NCI-H774 (cell line): ENCODE measurements at regions not wholly inside any gene's neighbourhood (a gene's known extent, or its start where the extent isn't known, plus 50 kb on each side); places are given as distances from the start of the nearest gene placed in this dataset.
"Not testable (repeated sequence)": the region's sequence is repeated elsewhere in the genome, so short reads cannot be mapped to it uniquely, and the experiment has no call there.

ENCODE experiments used
- DNase-seq: peaks from one replicate; lab custom pipeline; 2025; lab: John Stamatoyannopoulos, UW

DNA sequence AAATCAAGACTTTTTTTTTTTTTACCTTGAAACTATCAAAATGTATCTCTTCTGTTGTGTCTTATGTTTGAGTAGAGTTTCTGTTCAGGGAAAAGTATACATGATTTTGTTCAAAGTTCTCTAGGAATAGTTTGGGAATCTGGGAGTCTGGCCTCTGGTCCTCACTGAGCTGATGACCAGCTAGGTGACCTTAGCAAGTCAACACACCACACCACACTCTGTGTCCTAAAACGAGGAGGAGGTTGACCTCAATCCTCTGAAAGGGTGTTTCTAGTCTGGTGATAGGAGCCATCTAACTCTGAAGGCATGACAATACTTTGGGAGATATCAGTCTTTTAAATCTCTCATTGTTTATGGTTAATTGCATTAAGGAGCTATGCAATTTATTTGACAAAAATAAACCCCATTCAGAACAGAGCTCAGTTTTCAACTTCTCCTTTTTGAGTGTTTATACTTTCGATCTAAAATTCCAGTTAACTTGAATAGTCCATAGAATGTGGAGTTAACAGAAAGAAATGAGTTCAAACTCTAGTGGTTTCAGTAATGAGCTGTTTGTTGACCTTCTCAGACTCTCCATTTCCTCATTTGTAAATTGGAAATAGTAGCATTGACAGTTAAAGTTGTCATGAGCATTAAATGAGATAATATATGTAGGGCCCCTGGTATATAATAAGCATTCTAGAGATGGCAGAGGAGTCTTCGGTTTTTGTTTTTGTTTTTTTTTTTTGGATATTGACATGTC is 112.2 kb upstream of the LRRN1 start:
- DNase-seq = no peak

DNA sequence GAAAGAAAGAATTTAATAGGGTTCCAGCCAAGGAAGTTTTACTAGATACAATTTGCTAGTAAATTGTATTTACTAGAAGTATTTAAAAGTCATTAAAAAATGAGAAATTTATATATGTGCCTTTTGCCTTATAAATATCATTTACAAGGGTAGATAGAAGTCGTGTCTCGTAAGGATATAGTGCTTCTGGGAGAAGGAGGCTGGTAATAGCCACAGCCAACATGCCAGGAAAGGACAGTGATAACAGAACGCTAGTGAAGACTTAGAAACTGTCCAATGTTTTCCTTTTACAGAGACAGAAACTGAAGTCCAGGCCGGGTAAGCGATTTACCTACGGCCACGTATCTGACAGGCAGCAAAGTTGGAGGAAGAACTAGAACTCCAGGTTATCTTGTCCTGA is 113.5 kb upstream of the LRRN1 start:
- no peak for DNase-seq

DNA sequence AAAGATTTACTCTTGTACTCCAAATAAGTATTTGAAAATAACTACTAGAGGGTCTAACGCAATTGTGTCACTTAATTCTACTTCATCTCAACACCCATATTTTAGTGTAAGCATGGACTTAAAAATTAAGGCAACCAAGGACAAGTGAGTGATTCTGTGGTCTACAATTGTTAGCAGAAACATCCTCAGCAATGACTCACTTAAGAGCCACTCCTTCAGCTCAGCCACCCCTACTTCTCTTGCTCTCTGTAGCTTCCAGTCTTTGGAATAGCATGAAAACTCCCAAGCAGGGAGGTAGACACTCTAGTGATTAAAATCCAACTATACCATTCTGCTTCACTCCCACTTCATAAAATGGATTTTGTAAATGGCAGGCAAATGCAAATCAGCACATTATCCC is 116.0 kb upstream of the LRRN1 start:
- DNase-seq = no peak

DNA sequence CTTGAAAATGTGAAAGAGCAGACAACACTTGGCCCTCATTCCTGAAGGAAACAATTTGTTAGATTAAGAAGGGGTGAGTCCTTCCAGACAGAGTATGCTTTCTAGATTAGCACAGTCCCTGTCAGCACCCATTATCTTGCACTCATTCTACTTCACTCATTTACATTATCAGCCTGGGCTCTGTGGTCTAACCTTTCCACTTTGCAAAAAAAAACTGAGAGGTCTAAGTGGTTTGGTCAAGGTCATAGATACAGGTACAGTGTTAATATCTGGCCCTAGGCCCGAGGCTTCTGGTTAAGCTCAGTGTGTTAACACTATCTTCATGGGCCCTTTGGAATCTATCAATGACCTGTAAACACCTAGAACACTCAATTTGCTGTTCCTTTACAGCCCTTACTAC is 123.4 kb upstream of the LRRN1 start:
- DNase-seq = no peak

DNA sequence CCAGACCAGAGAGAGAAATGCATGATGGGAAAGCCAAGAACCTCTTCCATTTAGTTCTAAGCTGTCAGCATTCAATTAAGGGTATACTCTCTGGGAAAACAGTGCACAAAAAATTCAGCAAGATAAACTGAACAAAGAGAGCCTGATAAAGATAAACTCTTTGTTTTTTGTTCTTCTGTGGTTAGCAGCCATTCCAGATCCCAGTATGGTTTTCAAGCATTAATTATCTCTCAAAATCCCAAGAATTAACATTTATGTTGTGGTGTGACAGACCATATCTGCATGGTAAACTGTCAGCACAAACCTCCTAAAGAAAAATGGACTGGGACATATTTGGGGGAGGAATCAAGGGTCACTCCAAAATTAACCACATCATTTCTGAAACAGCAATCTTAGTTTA is 124.0 kb upstream of the LRRN1 start:
- DNase-seq = no peak

DNA sequence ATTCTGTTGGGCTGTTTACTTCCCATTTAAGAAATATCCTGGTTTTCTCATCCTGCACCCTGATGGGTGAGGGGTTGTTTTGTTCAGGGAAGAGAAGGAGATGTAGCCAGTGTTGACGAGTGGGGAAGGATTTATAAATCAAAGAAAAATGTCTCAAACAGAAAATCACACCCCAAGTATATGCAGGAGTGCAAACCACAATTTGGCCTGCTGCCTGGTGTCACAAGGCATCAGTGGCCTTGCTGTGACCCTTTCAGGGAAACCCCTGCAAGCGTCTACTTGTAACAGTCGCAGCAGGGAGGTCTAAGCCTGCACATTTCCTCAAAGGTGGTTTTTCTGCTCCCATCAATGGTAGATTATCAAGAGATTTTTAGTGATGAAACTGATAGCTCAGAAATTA is 132.6 kb upstream of the LRRN1 start:
- DNase-seq = no peak

DNA sequence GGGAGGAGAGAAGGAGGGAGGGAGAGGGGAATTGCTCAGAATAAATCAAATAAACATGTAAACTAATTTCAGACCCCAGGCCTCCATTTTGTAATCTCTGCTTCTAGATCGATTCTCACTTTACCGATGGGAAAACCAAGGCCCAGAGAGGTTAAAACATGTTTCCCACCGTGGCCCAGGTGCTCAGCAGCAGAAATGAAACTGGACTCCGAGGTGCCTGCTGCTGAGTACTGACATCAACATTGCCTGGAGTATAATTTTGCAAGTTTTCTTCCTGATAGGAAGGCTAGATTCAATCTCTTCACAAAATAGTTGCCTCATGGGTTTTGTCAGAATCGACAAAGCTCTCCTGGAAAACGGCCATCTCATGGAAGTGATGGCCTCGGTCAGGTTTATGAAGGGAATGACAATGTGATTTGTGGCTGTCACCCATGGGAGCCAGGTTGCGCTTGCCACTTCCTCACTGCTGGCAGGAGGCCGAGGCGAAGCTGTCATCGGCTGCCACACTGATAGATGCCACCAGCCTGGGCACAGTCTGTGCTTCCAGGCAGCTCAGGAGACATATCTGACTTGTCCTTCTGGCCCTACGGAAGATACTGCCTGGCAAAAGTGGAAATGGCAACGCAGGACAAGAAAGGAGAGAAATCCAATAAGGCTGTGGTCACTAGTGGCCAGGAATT is 133.1 kb upstream of the LRRN1 start:
- DNase-seq = peak; percentile 35

DNA sequence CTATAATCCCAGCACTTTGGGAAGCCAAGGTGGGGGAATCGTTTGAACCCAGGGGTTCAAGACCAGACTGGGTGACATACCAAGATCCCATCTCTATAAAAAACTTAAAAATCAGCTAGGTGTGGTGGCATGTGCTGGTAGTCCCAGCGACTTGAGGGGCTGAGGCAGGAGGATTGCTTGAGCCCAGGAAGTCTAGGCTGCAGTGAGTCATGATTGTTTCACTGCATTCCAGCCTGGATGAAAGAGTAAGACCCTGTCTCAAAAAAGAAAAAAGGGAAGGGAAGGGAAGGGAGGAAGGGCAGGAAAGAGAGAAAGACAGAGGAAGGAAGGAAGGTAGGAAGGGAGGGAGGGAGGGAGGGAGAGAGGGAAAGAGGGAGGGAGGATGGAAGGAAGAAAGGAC is 133.7 kb upstream of the LRRN1 start:
- no peak for DNase-seq

DNA sequence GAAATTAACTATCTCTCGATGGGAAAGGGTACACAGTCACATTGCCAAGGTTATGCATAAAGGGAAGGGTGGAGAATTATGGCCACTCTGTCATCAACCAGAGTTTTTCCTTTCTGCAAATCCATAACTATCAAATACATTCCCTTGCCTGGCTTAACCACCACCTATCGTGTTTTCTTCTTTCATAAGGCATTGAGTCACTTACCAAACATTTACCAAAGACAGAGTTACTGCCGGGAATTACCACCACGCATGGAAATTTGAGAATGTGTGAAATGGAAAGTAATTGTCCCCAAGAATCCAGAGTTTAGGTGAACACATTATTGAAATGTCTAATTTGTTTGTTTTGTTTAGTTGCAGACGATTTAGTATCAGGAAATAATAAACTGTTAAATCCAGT is 134.3 kb upstream of the LRRN1 start:
- no peak for DNase-seq

DNA sequence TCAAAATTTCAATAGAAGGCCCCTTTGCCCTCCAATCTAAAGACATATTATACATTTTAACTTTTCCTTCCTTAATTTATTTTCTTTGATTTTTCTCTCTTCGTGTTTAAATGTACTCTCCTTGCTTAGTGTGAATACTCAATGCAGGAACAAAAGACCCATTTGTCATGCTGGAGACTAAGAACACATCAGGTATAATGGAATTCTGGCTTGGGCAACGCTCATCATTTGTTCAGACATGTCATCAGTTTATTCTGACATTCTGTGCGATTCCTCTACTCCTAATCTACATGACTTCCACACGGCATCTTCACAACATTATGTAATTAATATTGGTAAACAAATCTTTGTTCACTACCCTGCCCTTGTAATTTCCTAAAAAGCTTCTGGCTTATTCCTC is 136.6 kb upstream of the LRRN1 start:
- no peak for DNase-seq

DNA sequence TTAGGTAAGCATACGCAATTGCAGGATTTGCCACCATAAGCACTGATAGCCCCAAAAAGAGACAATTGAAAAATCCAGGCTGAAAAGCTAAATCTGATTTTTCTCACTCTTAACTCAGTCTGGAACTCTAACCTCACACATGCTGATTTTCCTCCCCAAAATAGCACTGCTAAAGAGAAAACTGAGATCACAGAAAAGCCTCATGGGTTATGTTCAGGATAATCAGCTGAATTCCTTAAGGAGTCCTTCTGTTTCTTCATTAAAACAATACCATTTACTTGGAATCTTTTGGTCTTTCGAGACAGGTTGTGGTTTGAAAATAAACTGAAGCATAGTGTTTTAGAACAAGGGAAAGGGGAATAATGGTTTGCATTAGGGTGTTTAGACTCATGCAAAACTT is 144.3 kb upstream of the LRRN1 start:
- no peak for DNase-seq

DNA sequence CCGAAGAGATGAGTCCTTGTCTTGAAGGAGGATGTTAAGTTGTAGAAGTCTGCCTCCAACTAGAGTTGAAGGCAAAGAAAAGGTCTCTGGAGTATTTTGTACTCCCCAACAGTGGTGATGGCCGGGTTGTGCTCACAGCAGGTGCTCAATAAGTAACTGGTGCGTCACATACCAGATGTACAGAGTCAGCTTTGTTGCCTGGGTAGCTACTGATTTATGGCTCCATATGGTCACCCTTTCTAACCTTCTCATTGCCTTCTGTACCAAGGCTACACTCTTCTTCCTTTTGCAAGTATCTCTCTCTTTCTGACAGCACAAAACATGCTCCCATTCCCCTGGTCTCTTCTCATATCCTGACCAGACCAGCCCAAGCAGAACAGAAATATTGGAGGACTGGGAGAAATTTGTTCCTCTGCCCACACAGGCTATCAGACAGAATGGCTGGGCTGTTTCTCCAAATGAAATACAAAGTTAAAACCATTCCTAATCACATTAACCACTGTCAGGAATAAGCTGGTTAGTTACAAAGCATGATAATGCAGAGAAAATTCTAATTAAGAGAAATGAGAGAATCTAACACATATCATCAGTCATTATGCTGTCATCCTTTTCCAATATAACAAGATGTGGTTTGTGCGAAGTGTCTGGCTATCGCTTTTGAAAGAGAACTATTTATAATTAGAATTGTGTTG is 150.1 kb upstream of the LRRN1 start:
- DNase-seq = no peak

DNA sequence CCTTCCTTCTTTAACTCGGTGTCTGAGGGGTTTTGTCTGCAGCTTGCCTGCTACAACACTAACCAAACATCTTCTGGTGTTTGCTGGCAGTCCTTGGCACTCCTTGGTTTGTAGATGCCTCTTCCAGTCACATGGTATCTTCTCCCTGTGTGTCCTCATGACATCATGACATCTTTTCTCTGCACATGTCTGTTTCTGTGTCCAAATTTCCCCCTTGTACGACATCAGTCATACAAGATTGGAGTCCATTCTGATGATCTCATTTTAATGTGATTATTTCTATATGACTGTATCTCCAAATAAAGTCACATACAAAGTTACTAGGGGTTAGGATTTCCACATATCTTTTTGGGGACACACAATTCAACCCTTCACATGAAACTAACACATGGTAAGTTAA is 152.3 kb upstream of the LRRN1 start:
- DNase-seq = no peak

DNA sequence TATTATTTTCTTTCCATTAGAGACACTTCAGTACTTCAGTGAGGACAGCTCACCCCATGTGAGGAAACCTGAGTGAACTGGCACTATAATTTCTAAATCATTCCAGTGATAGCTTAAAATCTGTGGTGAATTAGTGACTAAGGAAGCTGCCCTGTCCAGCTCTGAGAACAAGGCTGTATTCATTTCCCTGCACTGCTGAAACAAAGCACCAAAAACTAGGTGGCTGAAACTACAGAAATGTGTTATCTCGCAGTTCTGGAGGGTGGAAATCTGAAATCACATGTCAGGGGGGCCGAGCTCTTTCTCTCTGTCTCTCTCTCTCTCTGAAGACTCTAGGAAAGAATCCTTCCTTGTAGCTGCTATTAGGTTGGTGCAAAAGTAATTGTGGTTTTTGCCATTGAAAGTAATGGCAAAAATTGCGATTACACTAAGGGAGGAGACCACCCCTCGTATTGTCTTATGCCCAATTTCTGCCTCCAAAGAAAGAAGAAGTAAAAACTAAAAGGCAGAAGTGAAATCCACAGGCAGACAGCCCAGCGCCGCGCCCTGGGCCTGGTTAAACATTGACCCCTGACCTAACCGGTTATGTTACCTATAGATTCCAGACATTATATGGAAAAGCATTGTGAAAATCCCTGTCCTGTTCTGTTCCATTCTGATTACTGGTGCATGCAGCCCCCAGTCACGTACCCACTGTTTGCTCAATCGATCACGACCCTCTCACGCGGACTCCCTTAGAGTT is 153.0 kb upstream of the LRRN1 start:
- DNase-seq = not testable (repeated sequence)

DNA sequence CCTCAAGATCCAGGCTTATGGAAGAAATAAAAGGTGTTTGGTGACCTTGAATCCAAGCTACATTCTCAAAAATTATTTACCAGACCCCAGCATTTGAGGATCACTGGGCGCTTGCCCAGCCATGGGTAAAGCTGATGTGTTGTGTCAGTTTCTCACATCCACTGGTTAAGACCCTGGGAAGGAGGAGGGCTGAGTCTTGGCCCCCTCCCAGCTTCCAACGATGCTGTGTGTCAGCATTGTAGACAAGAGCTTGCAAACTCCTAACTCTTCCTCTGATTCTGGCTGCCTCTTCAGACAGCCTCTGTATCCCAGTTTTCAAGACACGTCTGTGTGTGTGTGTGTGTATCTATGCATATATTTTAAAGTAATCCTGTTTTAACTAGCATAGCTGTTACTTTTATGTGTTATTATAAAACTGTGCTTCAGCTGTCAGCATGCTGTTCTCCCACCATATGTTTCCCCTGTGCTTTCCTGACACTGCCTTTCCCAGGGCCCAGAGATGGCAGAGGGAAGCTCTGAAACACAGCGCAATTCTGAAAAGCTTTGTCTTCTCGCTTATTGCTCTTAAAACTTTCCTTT is 157.3 kb upstream of the LRRN1 start:
- DNase-seq = no peak

DNA sequence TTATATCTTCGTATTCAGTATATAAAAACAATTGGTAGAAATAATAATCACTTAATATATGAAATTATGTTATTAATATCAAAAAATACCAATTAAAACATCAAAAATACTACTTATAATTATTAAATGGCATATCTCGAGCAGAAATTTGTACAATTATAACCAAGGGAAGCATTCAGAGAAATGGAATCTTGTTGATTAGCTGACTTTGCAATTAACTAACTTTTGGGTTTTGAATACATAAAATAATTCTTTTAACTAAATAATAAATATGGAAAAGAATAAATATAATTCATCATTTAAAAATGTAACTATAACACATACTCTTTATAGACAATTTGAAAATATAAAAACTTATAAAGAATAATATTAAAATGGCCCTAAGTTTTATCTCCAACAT is 160.2 kb upstream of the LRRN1 start:
- no peak for DNase-seq

DNA sequence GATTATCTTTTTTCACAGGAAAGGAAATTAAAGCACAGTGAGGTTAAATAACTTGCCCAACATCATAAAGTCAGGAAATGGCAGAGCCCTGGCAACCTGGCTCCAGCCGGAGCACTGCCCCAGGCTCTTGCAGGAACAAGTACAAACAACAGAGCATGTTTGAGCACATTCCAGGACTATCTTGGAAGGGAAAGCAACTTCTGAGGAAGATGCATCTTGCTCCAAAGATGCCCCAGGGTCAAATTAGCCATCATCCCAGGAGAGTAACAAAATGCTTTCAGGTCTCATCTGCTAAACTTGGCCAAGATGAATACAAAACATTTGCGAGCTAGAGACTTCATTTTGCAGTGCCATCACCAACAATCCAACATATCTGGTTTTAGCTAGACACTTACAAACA is 162.4 kb upstream of the LRRN1 start:
- DNase-seq = no peak

DNA sequence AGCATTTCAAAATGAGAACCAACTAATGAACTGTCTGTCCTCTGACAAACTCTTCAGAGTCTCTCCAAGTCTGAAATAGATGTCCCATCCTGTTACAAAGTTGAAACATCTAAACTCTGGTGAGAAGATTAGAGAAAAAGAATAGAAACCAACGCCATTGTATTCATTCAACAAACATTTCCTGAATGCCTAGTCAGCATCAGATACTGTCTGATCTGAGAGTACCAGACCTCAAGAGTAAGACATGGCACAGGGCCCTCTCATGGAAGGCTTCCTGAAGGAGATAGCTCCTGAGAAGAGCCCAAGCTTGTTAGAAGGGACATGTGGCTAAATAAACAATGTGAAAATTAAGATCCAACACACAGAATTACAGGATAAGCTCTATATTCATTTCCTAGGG is 164.1 kb upstream of the LRRN1 start:
- DNase-seq = no peak

DNA sequence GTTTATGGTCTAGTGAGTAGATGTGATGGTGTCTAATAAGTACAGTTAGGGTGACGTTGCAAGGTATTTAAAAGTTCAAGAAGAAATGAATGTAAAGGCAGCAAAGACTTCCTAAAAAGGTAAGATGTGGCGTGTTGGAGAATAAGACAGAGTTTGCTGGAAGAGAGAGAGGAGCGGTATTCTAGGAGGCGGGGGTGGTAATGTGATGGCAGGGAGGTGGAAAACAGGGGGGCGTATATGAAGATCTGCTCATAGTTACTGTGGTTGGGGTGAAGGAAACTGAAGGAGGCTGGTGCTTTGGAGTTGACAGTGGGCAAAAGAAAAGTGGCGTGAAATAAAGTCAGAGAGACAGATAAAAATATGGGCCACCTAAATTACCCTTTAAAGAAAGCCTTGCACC is 164.9 kb upstream of the LRRN1 start:
- no peak for DNase-seq

DNA sequence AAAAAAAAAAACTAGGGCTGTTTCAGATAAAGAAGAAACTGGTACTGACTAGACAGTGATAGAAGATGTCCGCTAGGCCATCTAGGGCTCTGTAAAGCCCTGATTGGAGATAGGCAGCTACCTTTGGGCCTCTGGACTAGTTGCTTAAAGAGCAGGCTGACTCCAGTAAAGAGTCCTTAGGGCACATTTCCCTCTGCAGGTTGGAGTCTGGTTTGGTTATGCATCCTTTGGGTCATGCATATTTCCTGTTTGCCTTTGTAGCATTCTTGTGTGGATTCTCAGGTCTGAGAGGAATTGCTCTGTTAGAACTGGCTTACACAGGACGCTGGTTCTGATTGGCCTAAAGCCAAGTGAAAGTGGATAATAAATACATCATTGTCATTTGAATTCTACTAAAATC is 165.5 kb upstream of the LRRN1 start:
- no peak for DNase-seq

DNA sequence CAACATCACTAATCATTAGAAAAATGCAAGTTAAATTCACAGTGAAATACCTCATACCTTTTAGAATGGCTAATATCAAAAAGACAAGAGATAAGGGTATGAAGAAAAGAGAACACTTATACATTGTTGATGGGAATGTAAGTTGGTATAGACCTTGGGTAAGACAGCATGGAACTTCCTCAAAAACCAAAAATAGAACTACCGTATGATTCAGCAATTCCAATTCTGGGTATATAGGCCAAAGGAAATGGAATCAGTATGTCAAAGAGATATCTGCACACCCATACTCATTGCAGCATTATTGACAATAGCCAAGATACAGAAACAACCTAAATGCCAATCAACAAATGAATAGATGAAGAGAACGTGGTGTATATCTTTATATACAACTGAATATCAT is 166.8 kb upstream of the LRRN1 start:
- no peak for DNase-seq

DNA sequence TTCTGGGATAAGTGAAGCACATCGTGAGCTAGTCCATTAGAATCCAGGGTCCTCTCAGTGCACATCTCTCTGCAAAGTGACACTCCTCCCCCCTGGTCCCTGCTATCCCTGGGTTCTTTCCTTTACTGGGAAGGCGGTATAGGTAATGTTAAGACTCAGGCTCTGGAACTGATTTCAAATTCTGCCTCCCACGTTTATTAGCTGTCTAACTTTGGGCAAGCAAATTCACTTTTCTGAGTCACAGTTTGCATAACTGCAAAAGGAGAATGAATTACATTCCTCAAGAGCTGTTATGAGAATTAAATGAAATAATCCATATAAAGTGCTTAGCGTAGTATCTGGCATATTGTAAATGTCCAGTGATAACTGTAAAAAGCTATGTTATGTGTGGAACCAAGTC is 168.1 kb upstream of the LRRN1 start:
- DNase-seq = no peak
